Central memory CD8-positive, alpha-beta T cell (primary cell): ENCODE measurements at regions not wholly inside any gene's neighbourhood (a gene's known extent, or its start where the extent isn't known, plus 50 kb on each side); places are given as distances from the start of the nearest gene placed in this dataset.

Experiments
- ATAC-seq: fragments of 150-1000 bp; cut with Tn5 transposase; replicated peaks from 2 replicates; pipeline ENCODE4 v1.10.0; 2022; ENCODE audit warnings: mild to moderate bottlenecking, moderate FRiP score, moderate number of reproducible peaks; ENCODE audit not compliant: poor library complexity, severe bottlenecking; ENCODE audit errors: extremely low read depth
- DNase-seq, 2 donors: peaks; one replicate each; pipeline ENCODE4 v3.0.0; 2021; ENCODE audit warnings: low spot score in 2 of 2
- H3K27ac Mint-ChIP-seq: one replicate; pipeline ENCODE4 v1.8.0; 2022; ENCODE audit warnings: low read depth, mild to moderate bottlenecking, moderate library complexity, mixed read lengths
- H3K27me3 Mint-ChIP-seq: one replicate; pipeline ENCODE4 v1.8.0; 2022; ENCODE audit warnings: mixed read lengths
- H3K36me3 Mint-ChIP-seq: one replicate; pipeline ENCODE4 v1.8.0; 2022; ENCODE audit warnings: mild to moderate bottlenecking, moderate library complexity, mixed read lengths; ENCODE audit not compliant: insufficient read depth
- H3K4me1 Mint-ChIP-seq: one replicate; pipeline ENCODE4 v1.8.0; 2022; ENCODE audit warnings: mixed read lengths
- H3K4me3 Mint-ChIP-seq: one replicate; pipeline ENCODE4 v1.8.0; 2022; ENCODE audit warnings: mild to moderate bottlenecking, moderate library complexity, mixed read lengths
- H3K9me3 Mint-ChIP-seq: one replicate; pipeline ENCODE4 v1.8.0; 2022; ENCODE audit warnings: mixed read lengths

- H3K36me3 Mint-ChIP-seq = no peaks in the 10 kb centered on the region
- H3K27me3 Mint-ChIP-seq = peaks cover 80% of the 10 kb centered on the region
- H3K27ac Mint-ChIP-seq = no peak overlapping the region
- no peaks in the 10 kb centered on the region for H3K9me3 Mint-ChIP-seq
- no peaks in the 10 kb centered on the region for H3K4me1 Mint-ChIP-seq
- DNase-seq (no peak), ATAC-seq (no peak)
- no peak overlapping the region for H3K4me3 Mint-ChIP-seq
Observed at GRCh38 chr12:111169032-111169431, 199.9 kb downstream of the PHETA1 start.

- Mint-ChIP-seq H3K4me3 (no peak overlapping the region), H3K9me3 (no peaks in the 10 kb centered on the region), H3K4me1 (no peaks in the 10 kb centered on the region), H3K27me3 (peaks cover 80% of the 10 kb centered on the region), H3K36me3 (no peaks in the 10 kb centered on the region), H3K27ac (no peak overlapping the region)
- ATAC-seq = no peak
- no peak for DNase-seq
Observed at GRCh38 chr12:111168009-111168900, 200.6 kb downstream of the PHETA1 start.

GRCh38 chr12:111166779-111167540, 201.9 kb downstream of the PHETA1 start:
- Mint-ChIP-seq H3K36me3 (peaks cover 1% of the 10 kb centered on the region), H3K4me1 (no peaks in the 10 kb centered on the region), H3K27me3 (peaks cover 82% of the 10 kb centered on the region), H3K27ac (no peak overlapping the region), H3K4me3 (no peak overlapping the region), H3K9me3 (no peaks in the 10 kb centered on the region)
- no peak for DNase-seq
- ATAC-seq = no peak

GRCh38 chr12:111164833-111165525, 203.9 kb downstream of the PHETA1 start:
- Mint-ChIP-seq H3K36me3 (peaks cover 1% of the 10 kb centered on the region), H3K27ac (no peak overlapping the region), H3K4me1 (no peaks in the 10 kb centered on the region), H3K4me3 (no peak overlapping the region), H3K27me3 (peaks cover 80% of the 10 kb centered on the region), H3K9me3 (no peaks in the 10 kb centered on the region)
- no peak for ATAC-seq
- no peak for DNase-seq

- H3K27me3 Mint-ChIP-seq = peaks cover 69% of the 10 kb centered on the region
- peaks cover 1% of the 10 kb centered on the region for H3K36me3 Mint-ChIP-seq
- no peaks in the 10 kb centered on the region for H3K4me1 Mint-ChIP-seq
- H3K9me3 Mint-ChIP-seq = no peaks in the 10 kb centered on the region
- no peak for ATAC-seq
- no peak overlapping the region for H3K27ac Mint-ChIP-seq
- DNase-seq = no peak
- H3K4me3 Mint-ChIP-seq = no peak overlapping the region
Observed at GRCh38 chr12:111163422-111163821, 205.5 kb downstream of the PHETA1 start.

DNA sequence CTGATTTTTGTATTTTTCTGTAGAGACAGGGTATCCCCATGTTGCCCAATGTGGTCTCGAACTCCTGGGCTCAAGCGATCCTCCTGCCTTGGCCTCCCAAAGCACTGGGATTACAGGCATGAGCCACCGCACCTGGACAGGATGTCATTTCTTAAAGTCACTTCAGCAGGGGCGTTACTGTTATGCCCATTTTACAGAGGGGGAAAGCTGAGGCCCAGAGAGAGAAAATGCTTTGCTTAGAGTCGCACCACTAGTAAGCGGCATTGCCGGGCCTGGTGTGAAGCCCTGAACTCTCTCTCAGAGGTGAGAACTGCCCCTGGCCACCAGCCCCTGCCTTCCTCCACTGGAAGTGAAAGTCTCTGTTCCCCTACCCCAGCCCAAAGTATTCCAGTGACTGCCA, 207.0 kb downstream of the PHETA1 start:
- DNase-seq (no peak), ATAC-seq (no peak)
- Mint-ChIP-seq H3K9me3 (no peaks in the 10 kb centered on the region), H3K4me3 (no peak overlapping the region), H3K27me3 (peaks cover 67% of the 10 kb centered on the region), H3K27ac (no peak overlapping the region), H3K36me3 (peaks cover 3% of the 10 kb centered on the region), H3K4me1 (no peaks in the 10 kb centered on the region)

- DNase-seq (no peak), ATAC-seq (no peak)
- H3K9me3 Mint-ChIP-seq = no peaks in the 10 kb centered on the region
- H3K27me3 Mint-ChIP-seq = peaks cover 71% of the 10 kb centered on the region
- H3K27ac Mint-ChIP-seq = no peak overlapping the region
- no peaks in the 10 kb centered on the region for H3K4me1 Mint-ChIP-seq
- H3K36me3 Mint-ChIP-seq = peaks cover 3% of the 10 kb centered on the region
- H3K4me3 Mint-ChIP-seq = no peak overlapping the region
Observed at GRCh38 chr12:111160350-111161241, 208.3 kb downstream of the PHETA1 start.

DNA sequence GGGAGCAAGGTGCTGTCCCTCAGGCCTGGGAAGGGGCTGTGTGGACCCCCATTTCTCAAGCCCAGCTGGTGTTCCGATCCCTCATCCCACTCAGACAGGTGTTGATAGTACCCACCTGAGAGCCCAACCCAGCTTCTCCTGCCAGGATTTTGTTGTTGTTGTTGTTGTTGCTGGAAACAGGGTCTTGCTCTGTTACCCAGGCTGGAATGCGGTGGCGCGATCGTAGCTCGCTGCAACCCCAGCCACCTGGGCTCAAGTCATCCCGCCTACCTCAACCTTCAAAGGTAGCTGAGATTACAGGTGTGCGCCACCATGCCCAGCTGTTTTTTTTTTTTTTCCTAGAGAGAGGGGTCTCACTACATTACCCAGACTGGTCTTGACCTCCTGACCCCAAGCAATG, 209.9 kb downstream of the PHETA1 start:
- no peak for DNase-seq
- no peaks in the 10 kb centered on the region for H3K9me3 Mint-ChIP-seq
- H3K4me1 Mint-ChIP-seq = no peaks in the 10 kb centered on the region
- H3K27me3 Mint-ChIP-seq = peaks cover 67% of the 10 kb centered on the region
- no peak overlapping the region for H3K4me3 Mint-ChIP-seq
- no peak overlapping the region for H3K27ac Mint-ChIP-seq
- no peak for ATAC-seq
- H3K36me3 Mint-ChIP-seq = peaks cover 3% of the 10 kb centered on the region

GRCh38 chr12:111157486-111157885, 211.4 kb downstream of the PHETA1 start:
- Mint-ChIP-seq H3K36me3 (peaks cover 3% of the 10 kb centered on the region), H3K9me3 (no peaks in the 10 kb centered on the region), H3K4me1 (no peaks in the 10 kb centered on the region), H3K4me3 (no peak overlapping the region), H3K27ac (no peak overlapping the region), H3K27me3 (peaks cover 60% of the 10 kb centered on the region)
- ATAC-seq (no peak), DNase-seq (no peak)

DNA sequence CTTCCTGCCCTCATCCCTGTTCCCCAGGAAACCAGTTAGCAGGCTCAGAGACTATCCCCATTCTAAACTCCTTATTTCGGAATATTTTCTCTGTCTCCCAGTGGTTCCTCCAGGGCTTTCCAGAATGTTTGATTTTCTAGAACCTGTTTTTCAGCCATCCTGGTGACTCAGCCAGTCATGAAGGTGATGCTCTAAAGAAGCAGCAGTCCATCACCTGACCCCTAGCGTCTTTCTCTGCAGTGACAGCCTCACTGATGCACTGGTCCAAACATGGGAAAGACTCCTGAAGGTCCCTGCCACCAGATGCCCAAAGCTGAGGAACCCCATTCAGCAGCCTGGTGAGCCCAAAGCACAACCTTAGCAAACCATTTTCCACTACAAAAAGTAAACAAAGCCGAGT, 212.6 kb downstream of the PHETA1 start:
- H3K9me3 Mint-ChIP-seq = no peaks in the 10 kb centered on the region
- H3K27me3 Mint-ChIP-seq = peaks cover 64% of the 10 kb centered on the region
- DNase-seq = no peak
- H3K4me1 Mint-ChIP-seq = no peaks in the 10 kb centered on the region
- H3K4me3 Mint-ChIP-seq = no peak overlapping the region
- no peak for ATAC-seq
- H3K27ac Mint-ChIP-seq = no peak overlapping the region
- H3K36me3 Mint-ChIP-seq = peaks cover 2% of the 10 kb centered on the region

GRCh38 chr12:111155521-111155920, 213.4 kb downstream of the PHETA1 start:
- ATAC-seq = no peak
- Mint-ChIP-seq H3K4me3 (no peak overlapping the region), H3K9me3 (no peaks in the 10 kb centered on the region), H3K4me1 (no peaks in the 10 kb centered on the region), H3K27me3 (peaks cover 63% of the 10 kb centered on the region), H3K36me3 (peaks cover 2% of the 10 kb centered on the region), H3K27ac (no peak overlapping the region)
- DNase-seq = no peak

DNA sequence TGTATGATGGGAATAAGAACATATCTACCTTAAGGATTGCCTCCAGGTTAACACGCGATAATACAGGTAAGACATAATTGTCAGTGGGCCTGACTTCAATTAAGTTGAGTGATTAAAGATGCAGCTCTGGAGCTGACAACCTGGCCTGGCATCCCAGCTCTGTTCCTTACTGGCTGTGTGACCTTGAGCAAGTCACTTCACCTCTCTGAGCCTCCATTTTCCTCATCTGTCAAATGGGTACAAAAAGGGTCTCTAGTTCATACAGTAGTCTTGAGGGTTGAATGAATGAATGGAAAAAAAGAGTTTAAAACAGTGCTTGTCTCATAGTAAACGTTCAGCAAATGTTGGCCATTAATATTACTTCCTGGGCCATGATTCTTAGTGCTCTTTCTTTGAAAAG, 213.9 kb downstream of the PHETA1 start:
- peaks cover 58% of the 10 kb centered on the region for H3K27me3 Mint-ChIP-seq
- ATAC-seq = no peak
- no peak overlapping the region for H3K27ac Mint-ChIP-seq
- H3K36me3 Mint-ChIP-seq = peaks cover 2% of the 10 kb centered on the region
- no peak for DNase-seq
- H3K4me1 Mint-ChIP-seq = no peaks in the 10 kb centered on the region
- H3K4me3 Mint-ChIP-seq = no peak overlapping the region
- no peaks in the 10 kb centered on the region for H3K9me3 Mint-ChIP-seq
